ENCODE measurements at regions not wholly inside any gene's neighbourhood (a gene's known extent, or its start where the extent isn't known, plus 50 kb on each side); places are given as distances from the start of the nearest gene placed in this dataset.

GRCh38 chr2:240287496-240288086 lies 147.1 kb upstream of the OTOS start:
- no peak for DNase-seq

GRCh38 chr2:240288087-240288521 lies 147.4 kb upstream of the GPC1 start:
- DNase-seq: no peak

GRCh38 chr2:240289701-240290431 lies 145.6 kb upstream of the GPC1 start:
- no peak for DNase-seq

GRCh38 chr2:240290432-240291336 lies 144.8 kb upstream of the GPC1 start:
- no peak for DNase-seq

GRCh38 chr2:240291337-240292034 lies 144.0 kb upstream of the GPC1 start:
- DNase-seq: no peak

GRCh38 chr2:240292035-240292574 lies 143.4 kb upstream of the GPC1 start:
- DNase-seq: no peak

- DNase-seq: no peak
Observed at GRCh38 chr2:240292619-240293525, 142.6 kb upstream of the GPC1 start.

GRCh38 chr2:240293557-240294461 lies 141.7 kb upstream of the GPC1 start:
- DNase-seq: no peak

GRCh38 chr2:240294514-240294913 lies 140.9 kb upstream of the GPC1 start:
- DNase-seq: no peak

GRCh38 chr2:240295256-240296103 lies 140.0 kb upstream of the GPC1 start:
- DNase-seq: no peak

GRCh38 chr2:240296104-240296406 lies 139.4 kb upstream of the GPC1 start:
- DNase-seq: no peak

GRCh38 chr2:240296476-240297255 lies 138.8 kb upstream of the GPC1 start:
- DNase-seq: no peak

GRCh38 chr2:240297256-240298116 lies 138.0 kb upstream of the GPC1 start:
- DNase-seq: no peak

- DNase-seq: no peak
Observed at GRCh38 chr2:240298117-240298790, 137.2 kb upstream of the GPC1 start.

- no peak for DNase-seq
Observed at GRCh38 chr2:240298803-240299709, 136.4 kb upstream of the GPC1 start.

GRCh38 chr2:240299710-240300068 lies 135.8 kb upstream of the GPC1 start:
- DNase-seq: no peak

Data from EL (cell line).